IPS-11a (cell line): ENCODE measurements at regions not wholly inside any gene's neighbourhood (a gene's known extent, or its start where the extent isn't known, plus 50 kb on each side); places are given as distances from the start of the nearest gene placed in this dataset.
"Not testable (repeated sequence)": the region's sequence is repeated elsewhere in the genome, so short reads cannot be mapped to it uniquely, and the experiment has no call there.

Experiments
- H3K4me3 ChIP-seq: one replicate; pipeline ENCODE4 v1.5.1; 2013; ENCODE audit warnings: low read depth, low read length, control low read depth

GRCh38 chr2:185633621-185634020, 105.0 kb upstream of the FSIP2 start:
- no peak overlapping the region for H3K4me3 ChIP-seq

DNA sequence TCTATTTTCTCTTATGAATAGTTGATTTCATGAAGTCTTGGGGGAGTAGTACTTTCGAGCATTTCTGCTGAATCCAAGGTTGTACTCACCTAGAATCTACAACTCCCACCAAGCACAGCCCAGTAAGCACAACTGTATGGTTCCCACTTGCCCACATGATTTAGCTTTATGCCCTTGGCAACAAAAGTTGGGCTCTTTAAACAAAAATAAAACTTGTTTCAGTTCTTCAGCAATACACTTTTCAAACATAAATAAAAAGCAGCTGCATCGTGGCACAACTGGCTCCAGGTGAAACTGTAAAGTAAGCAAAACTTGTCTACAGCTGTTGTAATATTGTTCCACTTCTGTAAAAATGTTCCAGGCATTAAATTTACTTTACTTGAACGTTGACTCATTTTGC, 99.8 kb upstream of the FSIP2 start:
- H3K4me3 ChIP-seq, result no peak overlapping the region

- no peak overlapping the region for H3K4me3 ChIP-seq
These were observed 98.0 kb upstream of the FSIP2 start for GRCh38 chr2:185640588-185640987.

DNA sequence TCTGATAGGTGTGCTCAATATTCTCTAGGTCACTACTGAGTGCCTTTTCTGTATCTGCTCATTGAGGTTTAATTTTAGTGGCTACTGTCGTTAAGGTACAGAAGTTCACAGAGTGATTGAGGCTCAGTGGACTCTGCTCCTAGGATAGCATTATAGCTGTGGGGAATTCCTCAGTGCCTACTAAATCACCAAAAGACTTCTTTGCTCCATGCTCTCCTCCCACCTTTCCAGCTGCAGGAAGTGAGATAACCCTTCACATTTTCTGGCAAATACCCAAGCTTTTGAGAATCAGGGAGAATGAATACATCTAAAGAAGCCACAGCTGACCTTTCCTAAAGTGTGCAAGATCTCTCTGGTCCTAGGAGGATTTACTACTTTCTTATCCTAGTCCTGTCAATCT, 95.2 kb upstream of the FSIP2 start:
- no peak overlapping the region for H3K4me3 ChIP-seq

GRCh38 chr2:185644828-185645227, 93.8 kb upstream of the FSIP2 start:
- H3K4me3 ChIP-seq, result no peak overlapping the region

DNA sequence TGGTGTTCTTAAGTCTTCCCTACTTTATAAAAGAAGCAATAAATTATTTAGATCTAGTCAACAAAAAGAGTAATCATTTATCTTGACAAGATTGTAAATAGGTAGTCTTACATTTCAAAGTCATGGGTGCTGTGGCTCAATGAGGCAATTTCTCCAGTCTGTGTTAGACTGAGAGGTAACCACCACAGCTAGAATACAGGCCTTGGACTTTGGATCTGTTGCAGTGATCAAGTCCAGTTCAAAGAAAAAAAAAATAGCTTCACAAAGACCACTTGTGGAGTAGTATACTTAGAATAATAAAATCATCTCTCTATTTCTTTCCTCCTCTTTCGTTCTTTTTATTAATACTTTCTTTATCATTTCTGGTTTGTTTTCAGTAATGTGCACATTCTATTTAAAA, 93.1 kb upstream of the FSIP2 start:
- no peak overlapping the region for H3K4me3 ChIP-seq

DNA sequence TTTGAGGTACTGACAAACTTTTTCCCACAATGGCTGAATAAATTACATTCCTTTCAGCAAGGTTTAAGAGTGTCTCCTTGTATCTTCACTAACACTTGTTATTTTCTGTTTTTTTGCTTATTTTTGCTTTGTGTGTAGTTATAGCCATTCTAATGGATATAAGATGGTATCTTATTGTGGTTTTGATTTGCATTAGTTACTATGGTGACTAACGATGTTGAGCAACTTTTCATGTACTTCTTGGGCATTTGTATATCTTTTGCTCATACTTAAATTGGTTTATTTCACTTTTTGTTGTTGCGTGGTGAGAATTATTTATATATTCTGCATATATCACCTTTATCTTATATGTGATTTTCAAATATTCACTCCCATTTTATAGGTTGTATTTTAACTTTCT, 79.9 kb upstream of the FSIP2 start:
- H3K4me3 ChIP-seq, result no peak overlapping the region

DNA sequence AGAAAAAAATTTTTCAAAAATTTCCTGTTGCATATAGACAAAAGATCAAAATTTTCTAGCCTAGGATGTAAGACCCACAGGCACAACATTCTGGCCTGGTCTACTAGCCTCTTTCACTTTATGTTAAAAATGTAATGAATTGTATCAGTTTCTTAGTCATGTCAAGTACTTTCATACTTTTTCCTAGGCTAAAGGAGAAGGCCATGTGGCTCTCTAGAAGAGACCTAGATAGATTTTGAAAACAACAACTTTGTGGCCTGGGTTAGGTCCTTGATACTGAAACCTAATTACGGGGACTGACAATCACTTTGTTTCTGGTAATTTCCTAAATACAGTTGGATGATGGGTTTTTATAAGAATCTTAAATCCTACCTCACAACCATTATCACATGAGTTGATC, 74.8 kb upstream of the FSIP2 start:
- H3K4me3 ChIP-seq, result no peak overlapping the region

- no peak overlapping the region for H3K4me3 ChIP-seq
These were observed 74.2 kb upstream of the FSIP2 start for GRCh38 chr2:185664384-185664783.

DNA sequence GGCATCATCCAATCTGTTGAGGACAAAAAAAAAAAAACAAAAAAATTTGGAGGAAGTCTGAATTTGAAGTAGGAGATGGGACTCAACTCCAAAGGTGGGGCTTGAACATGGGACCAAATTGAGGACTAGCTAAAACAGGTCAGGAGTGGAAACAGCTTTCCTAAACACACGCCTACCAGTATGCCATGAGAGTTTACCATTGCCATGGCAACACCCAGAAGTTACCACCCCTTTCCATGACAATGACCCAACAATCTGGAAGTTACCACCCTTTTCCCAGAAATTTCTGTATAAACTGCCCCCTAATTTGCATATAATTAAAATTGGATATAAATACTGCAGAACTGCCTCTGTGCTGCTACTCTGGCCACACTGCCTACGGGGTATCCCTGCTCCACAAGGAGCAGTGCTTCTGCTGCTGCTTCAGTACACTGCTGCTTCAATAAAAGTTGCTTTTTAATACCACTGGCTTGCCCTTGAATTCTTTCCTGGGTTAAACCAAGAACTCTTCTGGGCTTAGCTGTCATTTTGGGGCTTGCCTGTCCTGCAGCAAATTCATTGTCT, 73.3 kb upstream of the FSIP2 start:
- H3K4me3 ChIP-seq, result no peak overlapping the region

- no peak overlapping the region for H3K4me3 ChIP-seq
These were observed 71.2 kb upstream of the FSIP2 start for GRCh38 chr2:185667452-185667851.

GRCh38 chr2:185668710-185669109, 69.9 kb upstream of the FSIP2 start:
- no peak overlapping the region for H3K4me3 ChIP-seq

- H3K4me3 ChIP-seq, result no peak overlapping the region
These were observed 64.4 kb upstream of the FSIP2 start for GRCh38 chr2:185674232-185674631.

GRCh38 chr2:185676316-185676715, 62.3 kb upstream of the FSIP2 start:
- no peak overlapping the region for H3K4me3 ChIP-seq

DNA sequence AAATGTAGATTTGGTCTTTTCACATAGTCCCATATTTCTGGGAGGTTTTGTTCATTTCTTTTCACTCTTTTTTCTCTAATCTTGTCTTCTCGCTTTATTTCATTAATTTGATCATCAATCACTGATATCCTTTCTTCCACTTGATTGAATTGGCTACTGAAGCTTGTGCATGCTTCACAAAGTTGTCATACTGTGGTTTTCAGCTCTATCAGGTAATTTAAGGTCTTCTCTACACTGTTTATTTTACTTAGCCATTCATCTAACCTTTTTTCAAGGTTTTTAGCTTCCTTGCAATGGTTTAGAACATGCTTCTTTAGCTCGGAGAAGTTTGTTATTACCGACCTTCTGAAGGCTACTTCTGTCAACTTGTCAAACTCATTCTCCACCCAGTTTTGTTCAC, 51.6 kb upstream of the FSIP2 start:
- not testable (repeated sequence) for H3K4me3 ChIP-seq

DNA sequence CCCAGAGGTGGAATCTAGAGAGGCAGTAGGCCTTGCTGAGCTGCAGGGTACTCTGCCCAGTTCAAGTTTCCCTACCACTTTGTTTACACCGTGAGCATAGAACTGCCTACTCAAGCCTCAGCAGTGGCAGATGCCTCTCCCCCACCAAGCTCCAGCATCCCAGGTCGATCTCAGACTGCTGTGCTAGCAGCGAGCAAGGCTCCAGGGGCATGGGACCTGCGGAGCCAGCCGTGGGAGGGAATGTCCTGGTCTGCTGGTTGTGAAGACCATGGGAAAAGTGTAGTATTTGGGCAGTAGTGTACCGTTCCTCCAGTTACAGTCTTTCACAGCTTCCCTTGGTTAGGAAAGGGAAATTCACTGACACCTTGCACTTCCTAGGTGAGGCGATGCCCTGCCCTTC, 50.6 kb upstream of the FSIP2 start:
- H3K4me3 ChIP-seq, result no peak overlapping the region
